ENCODE measurements at regions not wholly inside any gene's neighbourhood (a gene's known extent, or its start where the extent isn't known, plus 50 kb on each side); places are given as distances from the start of the nearest gene placed in this dataset.

GRCh38 chr16:14369734-14370598, 260.1 kb downstream of the PARN start:
- TF ChIP-seq SP1 (IDR thresholded peaks at IDR 0.05) (no peak), SUZ12 (IDR thresholded peaks at IDR 0.05) (no peak), CTBP1 (IDR thresholded peaks at IDR 0.05; ENCODE audit: borderline replicate concordance) (no peak), BHLHE40 (IDR thresholded peaks at IDR 0.05; ENCODE audit: borderline replicate concordance) (no peak), TARDBP (IDR thresholded peaks at IDR 0.05) (no peak)
- POLR2A ChIA-PET: no interaction called here
- CTCF ChIA-PET: no interaction called here
- DNase-seq (ENCODE audit: extremely low spot score): no peak

- ChIA-PET POLR2A (no interaction called here), CTCF (interaction anchor here (0.6 kb wide), 1 partner anchor 76 kb away, joined by 4 read pairs; no protein-coding TSS in a partner anchor)
- DNase-seq (ENCODE audit: extremely low spot score): no peak
- no peak for TF ChIP-seq FOXA1 (IDR thresholded peaks at IDR 0.05)
- TF ChIP-seq FOXM1 (IDR thresholded peaks at IDR 0.05; ENCODE audit: borderline replicate concordance): no peak
- no peak for TF ChIP-seq HDGF (IDR thresholded peaks at IDR 0.05; ENCODE audit: borderline replicate concordance)
- no peak for TF ChIP-seq L3MBTL2 (conservative IDR thresholded peaks at IDR 0.05)
- no peak for TF ChIP-seq ELF4 (IDR thresholded peaks at IDR 0.05)
- TF ChIP-seq FOXK2 (IDR thresholded peaks at IDR 0.05): no peak
- TF ChIP-seq LEF1 (IDR thresholded peaks at IDR 0.05; ENCODE audit: borderline replicate concordance): no peak
- no peak for TF ChIP-seq PKNOX1 (IDR thresholded peaks at IDR 0.05)
- no peak for TF ChIP-seq BHLHE40 (IDR thresholded peaks at IDR 0.05; ENCODE audit: borderline replicate concordance)
- no peak for TF ChIP-seq ARNT (IDR thresholded peaks at IDR 0.05)
- TF ChIP-seq ZNF384 (IDR thresholded peaks at IDR 0.05): no peak
- TF ChIP-seq CTBP1 (IDR thresholded peaks at IDR 0.05; ENCODE audit: borderline replicate concordance): no peak
- TF ChIP-seq NFRKB (IDR thresholded peaks at IDR 0.05): no peak
Observed at GRCh38 chr16:14368399-14368798, 261.7 kb downstream of the PARN start.

GRCh38 chr16:14366974-14367707, 262.9 kb downstream of the PARN start:
- no peak for TF ChIP-seq L3MBTL2 (conservative IDR thresholded peaks at IDR 0.05)
- no peak for TF ChIP-seq LEF1 (IDR thresholded peaks at IDR 0.05; ENCODE audit: borderline replicate concordance)
- TF ChIP-seq NFRKB (IDR thresholded peaks at IDR 0.05): no peak
- no peak for TF ChIP-seq ZNF384 (IDR thresholded peaks at IDR 0.05)
- no peak for TF ChIP-seq BHLHE40 (IDR thresholded peaks at IDR 0.05; ENCODE audit: borderline replicate concordance)
- no peak for TF ChIP-seq ELF4 (IDR thresholded peaks at IDR 0.05)
- TF ChIP-seq CTBP1 (IDR thresholded peaks at IDR 0.05; ENCODE audit: borderline replicate concordance): no peak
- no peak for TF ChIP-seq ARNT (IDR thresholded peaks at IDR 0.05)
- no peak for TF ChIP-seq FOXA1 (IDR thresholded peaks at IDR 0.05)
- TF ChIP-seq SUZ12 (IDR thresholded peaks at IDR 0.05): no peak
- no peak for TF ChIP-seq HDGF (IDR thresholded peaks at IDR 0.05; ENCODE audit: borderline replicate concordance)
- TF ChIP-seq FOXM1 (IDR thresholded peaks at IDR 0.05; ENCODE audit: borderline replicate concordance): no peak
- DNase-seq (ENCODE audit: extremely low spot score): no peak
- ChIA-PET CTCF (no interaction called here), POLR2A (no interaction called here)

- ChIA-PET CTCF (no interaction called here), POLR2A (no interaction called here)
- TF ChIP-seq NFRKB (IDR thresholded peaks at IDR 0.05) (no peak), ARNT (IDR thresholded peaks at IDR 0.05) (no peak), ELF4 (IDR thresholded peaks at IDR 0.05) (no peak), LEF1 (IDR thresholded peaks at IDR 0.05; ENCODE audit: borderline replicate concordance) (no peak), BHLHE40 (IDR thresholded peaks at IDR 0.05; ENCODE audit: borderline replicate concordance) (no peak), PKNOX1 (IDR thresholded peaks at IDR 0.05) (no peak), SUZ12 (IDR thresholded peaks at IDR 0.05) (no peak), TARDBP (IDR thresholded peaks at IDR 0.05) (no peak), FOXK2 (IDR thresholded peaks at IDR 0.05) (no peak), HDGF (IDR thresholded peaks at IDR 0.05; ENCODE audit: borderline replicate concordance) (no peak), ZNF384 (IDR thresholded peaks at IDR 0.05) (no peak), SP1 (IDR thresholded peaks at IDR 0.05) (no peak), CTBP1 (IDR thresholded peaks at IDR 0.05; ENCODE audit: borderline replicate concordance) (no peak), L3MBTL2 (conservative IDR thresholded peaks at IDR 0.05) (no peak), FOXM1 (IDR thresholded peaks at IDR 0.05; ENCODE audit: borderline replicate concordance) (no peak), FOXA1 (IDR thresholded peaks at IDR 0.05) (no peak)
- no peak for DNase-seq (ENCODE audit: extremely low spot score)
Observed at GRCh38 chr16:14366447-14366846, 263.6 kb downstream of the PARN start.

GRCh38 chr16:14365200-14365851, 264.7 kb downstream of the PARN start:
- TF ChIP-seq TARDBP (IDR thresholded peaks at IDR 0.05): no peak
- TF ChIP-seq SUZ12 (IDR thresholded peaks at IDR 0.05): no peak
- TF ChIP-seq NFRKB (IDR thresholded peaks at IDR 0.05): no peak
- TF ChIP-seq LEF1 (IDR thresholded peaks at IDR 0.05; ENCODE audit: borderline replicate concordance): no peak
- TF ChIP-seq L3MBTL2 (conservative IDR thresholded peaks at IDR 0.05): no peak
- TF ChIP-seq ZNF384 (IDR thresholded peaks at IDR 0.05): no peak
- TF ChIP-seq SP1 (IDR thresholded peaks at IDR 0.05): no peak
- no peak for TF ChIP-seq CTBP1 (IDR thresholded peaks at IDR 0.05; ENCODE audit: borderline replicate concordance)
- TF ChIP-seq ELF4 (IDR thresholded peaks at IDR 0.05): no peak
- TF ChIP-seq FOXM1 (IDR thresholded peaks at IDR 0.05; ENCODE audit: borderline replicate concordance): no peak
- no peak for TF ChIP-seq PKNOX1 (IDR thresholded peaks at IDR 0.05)
- DNase-seq (ENCODE audit: extremely low spot score): no peak
- ChIA-PET POLR2A (no interaction called here), CTCF (no interaction called here)

Data from HEK293T (cell line).